ENCODE measurements at regions not wholly inside any gene's neighbourhood (a gene's known extent, or its start where the extent isn't known, plus 50 kb on each side); places are given as distances from the start of the nearest gene placed in this dataset.

GRCh38 chr10:37710831-37711616 is 146.4 kb downstream of the ZNF248 start:
- TF ChIP-seq CTCF (IDR thresholded peaks at IDR 0.05) (no peak), POLR2A (IDR thresholded peaks at IDR 0.05) (no peak), POLR2AphosphoS5 (IDR thresholded peaks at IDR 0.05) (no peak), EP300 (IDR thresholded peaks at IDR 0.05) (no peak)
